Peyer's patch (tissue), 4 donors: ENCODE measurements at regions not wholly inside any gene's neighbourhood (a gene's known extent, or its start where the extent isn't known, plus 50 kb on each side); places are given as distances from the start of the nearest gene placed in this dataset.

Experiments used
- DNase-seq, 3 donors: peaks; one replicate each; pipeline ENCODE4 v3.0.0-alpha.2; 2017 to 2019
- H3K27ac ChIP-seq, 4 donors: fragments of 200-600 bp; sonication (generic); one replicate each; pipeline ENCODE4 v1.5.1; 2016 to 2019
- H3K27me3 ChIP-seq, 2 donors: fragments of 200-600 bp; sonication (generic); one replicate each; pipeline ENCODE4 v1.5.1; 2019
- H3K36me3 ChIP-seq, 3 donors: fragments of 200-600 bp; sonication (generic); one replicate each; pipeline ENCODE4 v1.5.1; 2016 to 2019
- H3K4me1 ChIP-seq, 4 donors: fragments of 200-600 bp; sonication (generic); one replicate each; pipeline ENCODE4 v1.5.1; 2016 to 2019
- H3K4me3 ChIP-seq, 4 donors: fragments of 200-600 bp; sonication (generic); 1 replicate in 3 of 4; 2 replicates in 1 of 4; pipeline ENCODE4 v1.5.1; 2016 to 2019; ENCODE audit warnings: mild to moderate bottlenecking in 1 of 4
- H3K9me3 ChIP-seq, 4 donors: fragments of 200-600 bp; sonication (generic); one replicate each; pipeline ENCODE4 v1.5.1; 2016 to 2019; ENCODE audit warnings: mild to moderate bottlenecking in 1 of 4
- POLR2A ChIP-seq, 2 donors: fragments of 450-650 bp; IDR thresholded peaks; one replicate each; pipeline ENCODE4 v1.5.1; 2017; ENCODE audit warnings: antibody characterized with exemption in 2 of 2, mild to moderate bottlenecking in 2 of 2, moderate library complexity in 2 of 2
- TF ChIP-seq, protein P1 (sequence below), 6 experiments: fragments of 450-650 bp in 4 of 6; fragments of 200-600 bp in 2 of 6; sonication (generic) in 1 of 6; IDR thresholded peaks; one replicate each; pipeline ENCODE4 v1.5.1; 2017 to 2019; ENCODE audit warnings: antibody characterized with exemption in 6 of 6, mild to moderate bottlenecking in 3 of 6, moderate library complexity in 1 of 6

DNA sequence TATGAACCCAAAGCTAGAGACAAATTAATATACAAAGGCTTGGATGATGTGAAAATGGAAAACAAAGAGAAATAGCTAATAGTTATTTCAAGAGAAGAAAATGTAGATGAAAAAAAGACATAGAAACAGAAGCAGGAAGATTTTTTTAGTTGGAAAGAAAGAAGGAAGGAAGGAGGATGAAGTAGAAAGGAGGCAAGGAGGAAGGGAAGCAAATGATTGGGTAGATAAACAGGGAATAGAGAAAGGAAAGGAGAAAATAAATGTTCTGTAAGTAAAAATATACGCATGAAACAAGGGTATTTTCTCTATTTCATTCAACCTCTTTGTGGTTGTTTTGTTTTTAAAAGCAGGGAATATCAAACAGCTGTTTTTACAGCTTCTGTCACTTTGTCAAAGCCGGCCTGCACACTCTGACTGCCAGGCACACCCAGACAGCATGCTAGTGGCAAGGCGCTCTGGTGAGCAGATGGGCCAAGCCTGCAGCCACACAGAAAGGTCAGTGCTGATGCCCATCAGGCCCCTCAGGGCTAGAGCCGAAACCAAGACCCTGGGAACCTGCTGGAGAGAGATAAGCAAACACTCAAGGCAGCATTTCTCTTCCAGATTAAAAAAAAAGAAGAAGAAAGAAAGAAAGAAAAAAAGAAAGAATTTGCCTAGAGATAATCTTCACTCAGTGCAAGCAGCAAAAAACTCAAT lies 72.9 kb upstream of the CTTNBP2NL start:
- H3K9me3 ChIP-seq: no peaks in the 10 kb centered on the region
- H3K36me3 ChIP-seq: no peaks in the 10 kb centered on the region
- no peak for TF ChIP-seq POLR2A (IDR thresholded peaks at IDR 0.05)
- TF ChIP-seq, protein P1, sequence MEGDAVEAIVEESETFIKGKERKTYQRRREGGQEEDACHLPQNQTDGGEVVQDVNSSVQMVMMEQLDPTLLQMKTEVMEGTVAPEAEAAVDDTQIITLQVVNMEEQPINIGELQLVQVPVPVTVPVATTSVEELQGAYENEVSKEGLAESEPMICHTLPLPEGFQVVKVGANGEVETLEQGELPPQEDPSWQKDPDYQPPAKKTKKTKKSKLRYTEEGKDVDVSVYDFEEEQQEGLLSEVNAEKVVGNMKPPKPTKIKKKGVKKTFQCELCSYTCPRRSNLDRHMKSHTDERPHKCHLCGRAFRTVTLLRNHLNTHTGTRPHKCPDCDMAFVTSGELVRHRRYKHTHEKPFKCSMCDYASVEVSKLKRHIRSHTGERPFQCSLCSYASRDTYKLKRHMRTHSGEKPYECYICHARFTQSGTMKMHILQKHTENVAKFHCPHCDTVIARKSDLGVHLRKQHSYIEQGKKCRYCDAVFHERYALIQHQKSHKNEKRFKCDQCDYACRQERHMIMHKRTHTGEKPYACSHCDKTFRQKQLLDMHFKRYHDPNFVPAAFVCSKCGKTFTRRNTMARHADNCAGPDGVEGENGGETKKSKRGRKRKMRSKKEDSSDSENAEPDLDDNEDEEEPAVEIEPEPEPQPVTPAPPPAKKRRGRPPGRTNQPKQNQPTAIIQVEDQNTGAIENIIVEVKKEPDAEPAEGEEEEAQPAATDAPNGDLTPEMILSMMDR (IDR thresholded peaks at IDR 0.05): no peak

DNA sequence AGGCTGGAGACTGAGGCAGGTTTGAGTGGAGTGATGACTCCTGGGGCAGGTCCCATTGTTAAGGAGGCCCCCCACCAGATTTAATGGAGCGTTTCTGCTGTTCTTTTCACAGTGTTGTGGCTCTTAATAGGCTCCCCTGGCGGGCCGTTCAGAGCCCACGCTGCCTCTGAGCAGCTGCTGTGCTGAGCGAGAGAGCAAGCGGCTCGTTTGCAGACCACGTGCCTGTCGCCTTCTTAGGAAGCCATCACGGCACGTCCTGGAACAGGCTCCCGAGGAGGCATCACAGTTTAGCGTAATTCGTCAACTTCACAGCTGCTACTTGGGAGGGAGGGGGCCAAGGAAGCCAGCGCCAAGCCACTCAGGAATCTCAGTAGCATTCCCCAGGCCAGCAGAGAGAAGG lies 70.5 kb upstream of the CTTNBP2NL start:
- H3K4me3 ChIP-seq: no peak overlapping the region
- TF ChIP-seq, protein P1 (IDR thresholded peaks at IDR 0.05): no peak
- TF ChIP-seq POLR2A (IDR thresholded peaks at IDR 0.05): no peak
- no peaks in the 10 kb centered on the region for H3K9me3 ChIP-seq
- H3K36me3 ChIP-seq: no peaks in the 10 kb centered on the region
- no peaks in the 10 kb centered on the region for H3K27me3 ChIP-seq
- H3K27ac ChIP-seq: no peak overlapping the region
- no peaks in the 10 kb centered on the region for H3K4me1 ChIP-seq
- DNase-seq: no peak

More for the DNA sequence above, 72.9 kb upstream of the CTTNBP2NL start:
- Histone ChIP-seq H3K27ac (no peak overlapping the region), H3K4me1 (no peaks in the 10 kb centered on the region), H3K27me3 (no peaks in the 10 kb centered on the region), H3K4me3 (no peak overlapping the region)
- DNase-seq: no peak

DNA sequence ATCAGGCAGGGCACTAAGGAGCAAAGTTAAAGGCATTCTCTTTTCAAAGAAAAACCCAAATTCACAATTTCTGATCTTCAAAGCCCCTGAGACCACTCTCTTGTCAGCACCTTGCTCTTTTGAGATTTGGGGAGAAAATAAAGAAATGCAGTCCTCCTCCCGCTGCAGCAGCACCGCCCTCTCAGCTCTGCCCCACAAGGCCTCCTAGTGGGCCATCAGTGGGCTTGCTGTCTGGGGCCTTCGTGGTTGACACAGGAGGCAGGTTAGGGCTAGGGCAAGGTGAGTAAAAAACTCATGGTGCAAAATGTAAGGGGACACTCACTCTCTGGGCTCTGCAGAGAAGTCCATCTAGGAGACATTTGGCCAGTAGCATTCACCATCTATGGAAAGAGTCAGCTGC lies 67.4 kb upstream of the CTTNBP2NL start:
- no peak for DNase-seq
- Histone ChIP-seq H3K4me1 (no peaks in the 10 kb centered on the region), H3K27ac (no peak overlapping the region), H3K9me3 (no peaks in the 10 kb centered on the region), H3K27me3 (no peaks in the 10 kb centered on the region), H3K4me3 (no peak overlapping the region), H3K36me3 (no peaks in the 10 kb centered on the region)
- TF ChIP-seq, protein P1 (IDR thresholded peaks at IDR 0.05): no peak
- TF ChIP-seq POLR2A (IDR thresholded peaks at IDR 0.05): no peak

DNA sequence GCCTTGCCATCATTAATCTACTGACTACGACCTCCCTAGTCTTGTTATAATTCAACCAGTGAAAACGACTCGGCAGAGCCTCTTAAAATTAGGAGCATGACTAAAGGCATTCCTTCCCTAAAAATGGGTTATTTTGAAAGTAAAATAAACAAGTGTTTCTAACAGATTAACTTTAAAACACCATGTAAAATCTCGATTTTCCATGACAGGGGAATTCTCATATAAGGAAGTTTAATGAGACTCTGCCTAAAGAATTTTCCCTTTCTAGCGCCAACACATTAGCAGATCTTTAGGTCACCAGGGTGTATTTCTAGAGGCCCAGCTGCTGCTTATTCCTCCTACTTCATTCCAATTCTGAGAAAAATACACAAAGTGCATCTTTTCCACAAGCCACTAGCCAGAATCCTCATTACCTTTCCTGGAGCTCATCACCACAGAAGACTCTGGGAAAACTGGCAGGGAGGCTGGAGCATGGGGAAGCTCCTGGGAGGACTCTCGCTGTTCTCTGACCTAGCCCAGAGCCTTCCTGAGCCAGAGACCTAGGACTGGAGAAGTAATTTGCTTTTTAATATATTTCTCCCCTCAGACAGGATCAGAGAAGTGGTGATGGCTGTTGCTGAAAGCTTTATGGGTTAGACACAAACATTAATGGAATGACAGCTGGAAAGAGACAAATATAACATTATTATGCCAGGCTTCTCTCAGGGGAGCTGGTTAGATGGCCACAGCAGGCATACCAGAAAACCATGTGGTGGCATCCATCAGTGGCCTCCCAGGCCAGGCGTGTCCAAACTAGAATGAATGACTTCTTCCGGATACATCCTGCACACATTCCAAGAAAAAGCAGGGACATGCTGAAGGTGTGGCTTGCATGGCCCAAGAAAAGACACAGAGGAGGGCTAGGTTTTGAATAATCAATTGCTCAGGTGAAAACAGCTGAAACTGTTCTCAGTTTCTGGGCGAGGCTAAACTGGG lies 63.6 kb upstream of the CTTNBP2NL start:
- Histone ChIP-seq H3K27ac (no peak overlapping the region), H3K9me3 (no peaks in the 10 kb centered on the region), H3K36me3 (no peaks in the 10 kb centered on the region), H3K27me3 (no peaks in the 10 kb centered on the region), H3K4me1 (no peaks in the 10 kb centered on the region), H3K4me3 (no peak overlapping the region)
- TF ChIP-seq, protein P1 (IDR thresholded peaks at IDR 0.05): no peak
- DNase-seq: no peak

DNA sequence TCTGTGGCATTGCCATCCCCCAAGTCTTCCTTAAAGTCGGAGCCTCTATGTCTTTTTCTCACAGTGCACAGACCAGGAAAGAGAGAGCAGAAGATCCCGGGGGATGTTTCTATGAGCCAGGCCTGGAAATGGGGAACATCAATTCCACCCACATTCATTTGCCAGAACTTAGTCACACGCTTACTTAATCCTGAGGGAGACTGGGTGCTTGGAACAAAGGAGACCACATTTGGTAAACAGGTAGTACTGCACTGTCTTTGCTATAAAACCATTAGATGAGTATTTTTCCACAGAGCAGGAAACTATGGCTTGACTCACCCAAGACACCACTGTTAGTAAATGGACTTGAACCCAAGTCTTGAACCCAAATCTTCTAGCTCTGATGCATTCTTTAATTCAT lies 60.7 kb upstream of the CTTNBP2NL start:
- H3K4me1 ChIP-seq: no peaks in the 10 kb centered on the region
- TF ChIP-seq, protein P1 (IDR thresholded peaks at IDR 0.05): no peak
- no peak for TF ChIP-seq POLR2A (IDR thresholded peaks at IDR 0.05)
- no peak for DNase-seq

More for the DNA sequence above, 60.7 kb upstream of the CTTNBP2NL start:
- no peaks in the 10 kb centered on the region for H3K9me3 ChIP-seq
- H3K27ac ChIP-seq: no peak overlapping the region
- H3K27me3 ChIP-seq: no peaks in the 10 kb centered on the region
- H3K36me3 ChIP-seq: no peaks in the 10 kb centered on the region
- H3K4me3 ChIP-seq: no peak overlapping the region
